BLaER1 treated with 17β-estradiol and CSF1 and Interleukin-3, amounts not matched to agents 10 nM and 100 nM (cell line): ENCODE measurements at regions not wholly inside any gene's neighbourhood (a gene's known extent, or its start where the extent isn't known, plus 50 kb on each side); places are given as distances from the start of the nearest gene placed in this dataset.
"Not testable (repeated sequence)": the region's sequence is repeated elsewhere in the genome, so short reads cannot be mapped to it uniquely, and the experiment has no call there.

Experiments
- H3K27ac ChIP-seq, 11 experiments: shearing (Covaris generic); formaldehyde crosslinking; 2 replicates each; pipeline ENCODE4 v1.8.1; 2022
- H3K27me3 ChIP-seq, 11 experiments: shearing (Covaris generic); formaldehyde crosslinking; 2 replicates each; pipeline ENCODE4 v1.8.1; 2022
- H3K36me3 ChIP-seq, 11 experiments: shearing (Covaris generic); formaldehyde crosslinking; 2 replicates each; pipeline ENCODE4 v1.8.1; 2022
- H3K4me1 ChIP-seq, 10 experiments: shearing (Covaris generic); formaldehyde crosslinking; 2 replicates each; pipeline ENCODE4 v1.8.1; 2022
- H3K4me2 ChIP-seq, 11 experiments: shearing (Covaris generic); formaldehyde crosslinking; 2 replicates each; pipeline ENCODE4 v1.8.1; 2022
- H3K4me3 ChIP-seq, 10 experiments: shearing (Covaris generic); formaldehyde crosslinking; 2 replicates each; pipeline ENCODE4 v1.8.1; 2022
- H3K9ac ChIP-seq, 11 experiments: shearing (Covaris generic); formaldehyde crosslinking; 2 replicates each; pipeline ENCODE4 v1.8.1; 2022
- H3K9me3 ChIP-seq, 11 experiments: shearing (Covaris generic); formaldehyde crosslinking; replicated peaks in 1 of 11; 2 replicates each; pipeline ENCODE4 v1.8.1; 2022
- H4K20me1 ChIP-seq, 11 experiments: shearing (Covaris generic); formaldehyde crosslinking; 2 replicates each; pipeline ENCODE4 v1.8.1; 2022
- Cebpa-rat ChIP-seq, 11 experiments: shearing (Covaris generic); IDR thresholded peaks; 2 replicates each; pipeline ENCODE4 v1.8.1; 2022

- Histone ChIP-seq H3K27ac (no peak overlapping the region), H4K20me1 (no peaks in the 10 kb centered on the region), H3K27me3 (no peaks in the 10 kb centered on the region), H3K4me2 (no peak overlapping the region), H3K4me3 (no peak overlapping the region), H3K36me3 (no peaks in the 10 kb centered on the region), H3K9me3 (peaks cover 20 to 43% (median 25%) of the 10 kb centered on the region in 11 experiments), H3K4me1 (peaks cover 0 to 22% (median 0%) of the 10 kb centered on the region in 10 experiments; a peak in 6 of 20 replicates), H3K9ac (no peak overlapping the region)
- TF ChIP-seq Cebpa-rat (IDR thresholded peaks at IDR 0.05): no peak
Observed at GRCh38 chr7:106447318-106447847, 162.6 kb upstream of the NAMPT start.

- not testable (repeated sequence) for H3K27me3 ChIP-seq, H3K36me3 ChIP-seq, H4K20me1 ChIP-seq, H3K27ac ChIP-seq, H3K9ac ChIP-seq, H3K4me3 ChIP-seq, H3K4me2 ChIP-seq
- Histone ChIP-seq H3K9me3 (peaks cover under 1 to 24% (median 6%) of the 10 kb centered on the region in 11 experiments; a peak in 17 of 22 replicates), H3K4me1 (peaks cover 0 to 22% (median 0%) of the 10 kb centered on the region in 10 experiments; a peak in 6 of 20 replicates)
Observed at GRCh38 chr7:106445366-106445765, 160.6 kb upstream of the NAMPT start.

- Histone ChIP-seq H3K4me3 (no peak overlapping the region), H4K20me1 (no peaks in the 10 kb centered on the region), H3K27me3 (no peaks in the 10 kb centered on the region), H3K4me1 (peaks cover 0 to 15% (median 0%) of the 10 kb centered on the region in 10 experiments; a peak in 6 of 20 replicates), H3K27ac (no peak overlapping the region), H3K4me2 (peak overlapping the region in 2 of 11 experiments; percentile 11 to 45; a peak in 1 of 22 replicates), H3K9me3 (peaks cover 0 to 20% (median 0%) of the 10 kb centered on the region in 11 experiments; a peak in 8 of 22 replicates), H3K36me3 (no peaks in the 10 kb centered on the region), H3K9ac (no peak overlapping the region)
- no peak for TF ChIP-seq Cebpa-rat (IDR thresholded peaks at IDR 0.05)
Observed at GRCh38 chr7:106444068-106444655, 159.4 kb upstream of the NAMPT start.

- no peak overlapping the region for H3K27ac ChIP-seq
- peaks cover 0 to 16% (median 0%) of the 10 kb centered on the region in 11 experiments; a peak in 6 of 22 replicates for H3K9me3 ChIP-seq
- H3K9ac ChIP-seq: no peak overlapping the region
- no peaks in the 10 kb centered on the region for H4K20me1 ChIP-seq
- no peak for TF ChIP-seq Cebpa-rat (IDR thresholded peaks at IDR 0.05)
- H3K4me1 ChIP-seq: peaks cover 0 to 7% (median 0%) of the 10 kb centered on the region in 10 experiments; a peak in 2 of 20 replicates
- H3K4me3 ChIP-seq: no peak overlapping the region
- H3K4me2 ChIP-seq: no peak overlapping the region; a peak in 1 of 22 replicates
- no peaks in the 10 kb centered on the region for H3K27me3 ChIP-seq
- H3K36me3 ChIP-seq: no peaks in the 10 kb centered on the region
Observed at GRCh38 chr7:106443156-106443555, 158.4 kb upstream of the NAMPT start.

- no peaks in the 10 kb centered on the region for H4K20me1 ChIP-seq
- H3K9me3 ChIP-seq: peaks cover 0 to 16% (median 0%) of the 10 kb centered on the region in 11 experiments; a peak in 9 of 22 replicates
- TF ChIP-seq Cebpa-rat (IDR thresholded peaks at IDR 0.05): no peak
- no peaks in the 10 kb centered on the region for H3K36me3 ChIP-seq
- no peak overlapping the region for H3K4me2 ChIP-seq
- no peak overlapping the region for H3K4me3 ChIP-seq
- no peak overlapping the region for H3K27ac ChIP-seq
- no peak overlapping the region for H3K9ac ChIP-seq
- no peaks in the 10 kb centered on the region for H3K27me3 ChIP-seq
- H3K4me1 ChIP-seq: peaks cover 0 to 7% (median 0%) of the 10 kb centered on the region in 10 experiments; a peak in 2 of 20 replicates
Observed at GRCh38 chr7:106442476-106442875, 157.7 kb upstream of the NAMPT start.

GRCh38 chr7:106441343-106441742 lies 156.6 kb upstream of the NAMPT start:
- H4K20me1 ChIP-seq, H3K4me1 ChIP-seq, H3K27ac ChIP-seq, H3K27me3 ChIP-seq, H3K4me3 ChIP-seq, H3K9ac ChIP-seq, H3K36me3 ChIP-seq, H3K4me2 ChIP-seq: not testable (repeated sequence)
- peaks cover 0 to 16% (median 0%) of the 10 kb centered on the region in 11 experiments; a peak in 9 of 22 replicates for H3K9me3 ChIP-seq

- not testable (repeated sequence) for H4K20me1 ChIP-seq, H3K36me3 ChIP-seq, H3K4me2 ChIP-seq, H3K27ac ChIP-seq, H3K4me3 ChIP-seq, H3K27me3 ChIP-seq, H3K4me1 ChIP-seq, H3K9ac ChIP-seq
- H3K9me3 ChIP-seq: peaks cover 0 to 14% (median 0%) of the 10 kb centered on the region in 11 experiments; a peak in 9 of 22 replicates
Observed at GRCh38 chr7:106436933-106437332, 152.2 kb upstream of the NAMPT start.

- Histone ChIP-seq H3K4me2 (no peak overlapping the region), H3K9me3 (peaks cover 0 to 6% (median 0%) of the 10 kb centered on the region in 11 experiments; a peak in 3 of 22 replicates), H3K9ac (no peak overlapping the region), H3K27ac (no peak overlapping the region), H3K4me1 (peaks cover 0 to 13% (median 0%) of the 10 kb centered on the region in 10 experiments; a peak in 5 of 20 replicates), H3K27me3 (no peaks in the 10 kb centered on the region), H3K36me3 (no peaks in the 10 kb centered on the region), H3K4me3 (no peak overlapping the region), H4K20me1 (no peaks in the 10 kb centered on the region)
- no peak for TF ChIP-seq Cebpa-rat (IDR thresholded peaks at IDR 0.05)
Observed at GRCh38 chr7:106433377-106433776, 148.6 kb upstream of the NAMPT start.

- Histone ChIP-seq H4K20me1 (no peaks in the 10 kb centered on the region), H3K4me2 (peak overlapping the region in 1 of 11 experiments; percentile 39; a peak in 2 of 22 replicates), H3K4me1 (peaks cover 0 to 39% (median 0%) of the 10 kb centered on the region in 10 experiments; a peak in 7 of 20 replicates), H3K9ac (no peak overlapping the region), H3K27me3 (no peaks in the 10 kb centered on the region), H3K36me3 (no peaks in the 10 kb centered on the region), H3K27ac (no peak overlapping the region), H3K4me3 (no peak overlapping the region), H3K9me3 (0 out of 22 replicates have a peak, but pooled peaks cover 0 to 5% (median 0%) of the 10 kb centered on the region in 11 experiments)
- no peak for TF ChIP-seq Cebpa-rat (IDR thresholded peaks at IDR 0.05)
Observed at GRCh38 chr7:106430535-106431455, 146.0 kb upstream of the NAMPT start.
